Smooth muscle cell of the brain vasculature (primary cell): ENCODE measurements at regions not wholly inside any gene's neighbourhood (a gene's known extent, or its start where the extent isn't known, plus 50 kb on each side); places are given as distances from the start of the nearest gene placed in this dataset.

Source experiments
- DNase-seq: peaks from one replicate; pipeline ENCODE4 v3.0.0-alpha.2; 2012; ENCODE audit warnings: low read depth, low spot score

DNA sequence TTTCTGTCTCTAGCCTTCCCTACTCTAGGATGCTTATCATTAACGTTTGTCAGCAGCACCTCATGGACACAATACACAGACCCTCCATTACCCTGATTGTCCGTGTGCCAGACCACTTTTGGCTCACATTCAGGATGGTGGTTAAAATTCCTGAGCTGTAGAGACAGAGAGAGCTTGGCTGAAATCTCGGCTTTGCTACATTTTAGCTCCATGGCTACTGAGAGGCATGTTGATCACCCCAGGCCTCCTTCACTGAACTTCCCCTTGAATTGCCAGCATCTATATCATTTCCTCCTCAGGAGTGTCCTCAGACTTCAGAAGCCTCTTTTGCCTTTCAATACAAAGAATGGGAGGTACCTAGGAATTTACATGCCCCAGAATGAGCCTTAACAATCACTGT lies 104.7 kb upstream of the ISL1 start:
- no peak for DNase-seq

DNA sequence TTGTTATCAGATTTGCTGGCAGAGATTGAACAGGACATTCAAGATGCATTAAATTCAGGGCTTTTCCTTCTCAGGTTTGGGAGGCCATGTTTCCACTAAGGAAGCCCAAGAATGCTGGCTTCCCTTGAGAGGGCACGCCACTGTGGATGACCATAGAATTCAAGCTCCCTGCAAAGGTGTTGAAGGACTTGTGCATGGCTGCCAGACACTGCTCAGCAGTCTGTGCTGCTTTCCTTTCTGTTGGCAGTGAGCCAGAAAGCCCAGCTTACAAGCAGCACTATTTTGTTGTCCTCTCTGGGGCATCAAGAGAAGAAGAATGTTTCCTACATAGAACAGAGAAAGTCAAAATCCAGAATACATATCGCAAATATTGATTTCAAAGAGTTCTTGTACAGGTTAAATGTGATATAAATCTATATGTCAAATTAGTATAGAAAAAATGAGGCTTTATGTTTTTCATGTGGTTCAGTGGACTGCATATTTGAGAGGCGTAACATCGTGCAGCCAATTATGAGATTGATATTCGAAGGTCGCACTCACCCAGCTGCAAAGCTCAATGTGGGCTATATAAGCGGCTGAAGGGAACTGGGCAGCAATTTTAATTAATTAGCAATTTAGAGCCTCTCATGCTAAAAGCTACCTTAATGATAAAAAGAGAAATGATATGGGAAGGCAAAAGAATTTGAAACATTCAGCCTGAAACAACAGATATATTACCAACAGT lies 103.1 kb upstream of the ISL1 start:
- DNase-seq, result no peak

DNA sequence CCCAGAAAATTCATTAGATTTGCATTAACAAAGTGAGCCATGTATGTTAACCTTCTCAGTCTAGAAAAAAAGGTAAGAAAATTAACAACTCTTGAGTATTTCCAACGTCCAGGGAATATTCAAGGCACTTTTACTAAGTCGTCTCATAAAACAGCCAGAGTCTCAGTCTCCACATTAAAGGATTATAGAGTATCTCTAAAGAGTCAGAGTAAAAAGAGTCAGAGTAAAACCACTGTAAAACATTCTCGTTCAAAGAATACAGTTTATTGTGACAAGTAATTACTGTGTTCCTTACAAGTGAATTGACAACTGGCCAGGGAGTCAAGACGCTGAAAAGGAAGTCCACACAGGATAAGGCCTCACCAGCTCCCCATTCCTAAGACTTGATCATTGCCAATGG lies 97.2 kb upstream of the ISL1 start:
- DNase-seq, result no peak

DNA sequence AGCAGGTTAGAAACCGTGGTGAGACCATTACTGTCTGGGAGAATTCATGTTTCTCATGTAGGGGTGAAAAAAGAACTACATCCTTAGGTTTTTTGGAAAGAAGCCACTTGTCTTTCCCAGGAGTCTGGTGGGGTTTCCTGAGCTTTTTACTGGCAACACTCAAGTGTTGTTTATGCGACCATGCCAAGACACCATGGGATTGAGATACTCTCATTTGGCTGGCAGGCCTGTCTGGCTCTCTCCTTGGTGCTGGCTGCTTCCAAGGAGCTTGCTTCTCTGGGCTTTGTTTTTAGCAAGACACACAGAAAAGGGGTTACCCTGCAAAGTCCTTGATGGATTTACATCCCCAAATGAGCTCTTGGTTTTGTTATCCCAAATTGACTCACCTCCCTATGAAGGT lies 80.9 kb upstream of the ISL1 start:
- no peak for DNase-seq

DNA sequence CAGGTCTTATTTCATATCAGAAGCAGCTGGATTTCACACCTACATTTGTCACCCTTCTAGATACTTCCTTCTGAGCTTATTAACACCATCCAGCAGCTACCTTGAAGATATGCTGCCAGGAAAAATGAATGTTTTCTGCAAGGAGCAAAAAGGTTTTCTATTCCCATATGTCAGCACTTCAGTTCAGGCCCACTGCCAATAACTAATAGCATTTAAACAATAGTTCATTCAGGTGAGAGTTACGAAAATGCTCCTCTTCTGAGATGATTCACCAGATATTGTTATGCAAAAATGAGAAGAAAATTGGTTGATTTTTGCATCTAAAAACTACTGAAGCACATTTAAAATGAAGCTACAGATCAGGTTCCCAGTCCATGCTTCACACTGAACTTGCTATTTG lies 56.4 kb upstream of the ISL1 start:
- DNase-seq, result no peak
